ENCODE measurements at regions not wholly inside any gene's neighbourhood (a gene's known extent, or its start where the extent isn't known, plus 50 kb on each side); places are given as distances from the start of the nearest gene placed in this dataset.

DNA sequence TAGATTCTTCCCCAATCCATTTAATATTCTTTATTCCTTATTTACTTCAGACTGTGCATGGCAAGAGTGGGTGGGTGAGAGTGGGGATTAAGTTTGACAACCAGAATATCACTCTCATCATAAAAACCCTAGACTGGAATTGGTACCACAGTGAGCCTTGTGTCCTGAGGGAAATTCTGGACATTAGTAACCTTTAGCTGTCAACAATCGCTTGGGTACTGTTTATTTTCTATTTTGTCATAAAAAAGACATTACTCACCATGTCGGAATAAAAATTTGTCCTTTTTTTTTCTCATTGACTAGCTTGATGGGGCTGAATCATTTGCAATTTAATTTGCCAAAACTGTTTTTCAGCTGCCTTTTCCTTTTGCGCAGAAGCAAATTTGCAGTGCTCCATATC is 176.1 kb upstream of the SEMA3C start:
- TF ChIP-seq, protein P1, sequence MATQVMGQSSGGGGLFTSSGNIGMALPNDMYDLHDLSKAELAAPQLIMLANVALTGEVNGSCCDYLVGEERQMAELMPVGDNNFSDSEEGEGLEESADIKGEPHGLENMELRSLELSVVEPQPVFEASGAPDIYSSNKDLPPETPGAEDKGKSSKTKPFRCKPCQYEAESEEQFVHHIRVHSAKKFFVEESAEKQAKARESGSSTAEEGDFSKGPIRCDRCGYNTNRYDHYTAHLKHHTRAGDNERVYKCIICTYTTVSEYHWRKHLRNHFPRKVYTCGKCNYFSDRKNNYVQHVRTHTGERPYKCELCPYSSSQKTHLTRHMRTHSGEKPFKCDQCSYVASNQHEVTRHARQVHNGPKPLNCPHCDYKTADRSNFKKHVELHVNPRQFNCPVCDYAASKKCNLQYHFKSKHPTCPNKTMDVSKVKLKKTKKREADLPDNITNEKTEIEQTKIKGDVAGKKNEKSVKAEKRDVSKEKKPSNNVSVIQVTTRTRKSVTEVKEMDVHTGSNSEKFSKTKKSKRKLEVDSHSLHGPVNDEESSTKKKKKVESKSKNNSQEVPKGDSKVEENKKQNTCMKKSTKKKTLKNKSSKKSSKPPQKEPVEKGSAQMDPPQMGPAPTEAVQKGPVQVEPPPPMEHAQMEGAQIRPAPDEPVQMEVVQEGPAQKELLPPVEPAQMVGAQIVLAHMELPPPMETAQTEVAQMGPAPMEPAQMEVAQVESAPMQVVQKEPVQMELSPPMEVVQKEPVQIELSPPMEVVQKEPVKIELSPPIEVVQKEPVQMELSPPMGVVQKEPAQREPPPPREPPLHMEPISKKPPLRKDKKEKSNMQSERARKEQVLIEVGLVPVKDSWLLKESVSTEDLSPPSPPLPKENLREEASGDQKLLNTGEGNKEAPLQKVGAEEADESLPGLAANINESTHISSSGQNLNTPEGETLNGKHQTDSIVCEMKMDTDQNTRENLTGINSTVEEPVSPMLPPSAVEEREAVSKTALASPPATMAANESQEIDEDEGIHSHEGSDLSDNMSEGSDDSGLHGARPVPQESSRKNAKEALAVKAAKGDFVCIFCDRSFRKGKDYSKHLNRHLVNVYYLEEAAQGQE (IDR thresholded peaks at IDR 0.05; ENCODE audit: insufficient read depth in 1 of 2, low read depth in 2 of 2, low read length in 2 of 2) = no peak
- no peak for TF ChIP-seq TAF1 (IDR thresholded peaks at IDR 0.05; ENCODE audit: borderline replicate concordance, insufficient read depth, low read length)
- no peak for TF ChIP-seq FOXP2 (optimal IDR thresholded peaks at IDR 0.05; ENCODE audit: borderline replicate concordance, extremely low read depth, extremely low read length, insufficient read depth)
- no peak for TF ChIP-seq POLR2AphosphoS5 (IDR thresholded peaks at IDR 0.05; ENCODE audit: low read depth, low read length)

DNA sequence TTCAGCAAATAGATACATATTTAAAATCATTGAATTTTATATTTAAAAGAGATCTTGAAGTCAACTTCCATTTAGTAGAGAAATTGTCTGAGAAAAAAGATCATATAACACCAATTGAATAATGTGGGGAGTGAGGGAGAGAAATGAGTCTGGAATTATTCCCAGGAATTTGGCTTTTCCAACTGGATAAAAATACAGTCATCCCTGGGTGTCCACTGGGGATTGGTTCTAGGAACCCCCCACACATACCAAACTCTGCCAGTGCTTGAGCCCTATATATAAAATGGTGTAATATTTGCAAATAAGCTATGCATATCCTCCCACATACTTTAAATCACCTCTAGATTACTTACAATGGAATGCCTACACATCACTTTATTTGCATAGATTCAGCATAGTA is 162.8 kb upstream of the SEMA3C start:
- TF ChIP-seq TAF1 (IDR thresholded peaks at IDR 0.05; ENCODE audit: borderline replicate concordance, insufficient read depth, low read length) = no peak
- no peak for TF ChIP-seq POLR2AphosphoS5 (IDR thresholded peaks at IDR 0.05; ENCODE audit: low read depth, low read length)
- TF ChIP-seq, protein P1 (IDR thresholded peaks at IDR 0.05; ENCODE audit: insufficient read depth in 1 of 2, low read depth in 2 of 2, low read length in 2 of 2) = no peak
- TF ChIP-seq SIN3A (IDR thresholded peaks at IDR 0.05; ENCODE audit: borderline replicate concordance, insufficient read depth, low read length) = no peak

DNA sequence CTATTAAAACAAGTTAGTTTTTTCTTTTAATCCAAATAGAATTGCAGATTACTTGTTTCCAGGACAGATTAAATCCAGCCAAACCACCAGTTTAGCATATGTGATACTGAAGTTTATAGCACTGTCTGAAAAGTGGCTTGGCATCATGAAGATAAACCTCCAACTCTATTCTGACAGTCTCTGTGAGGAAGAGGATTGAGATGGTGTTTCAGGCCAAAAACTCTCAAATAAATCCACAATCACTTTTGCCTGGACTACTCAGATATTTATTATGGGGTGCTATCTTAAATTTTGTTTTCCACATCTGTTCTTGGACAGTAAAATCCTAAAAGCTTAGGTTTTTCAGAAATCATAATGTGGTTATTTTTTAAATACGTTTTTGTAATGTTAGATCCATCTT is 161.7 kb upstream of the SEMA3C start:
- TF ChIP-seq, protein P1 (IDR thresholded peaks at IDR 0.05; ENCODE audit: insufficient read depth in 1 of 2, low read depth in 2 of 2, low read length in 2 of 2) = no peak
- TF ChIP-seq TAF1 (IDR thresholded peaks at IDR 0.05; ENCODE audit: borderline replicate concordance, insufficient read depth, low read length) (no peak), POLR2AphosphoS5 (IDR thresholded peaks at IDR 0.05; ENCODE audit: low read depth, low read length) (no peak), FOXP2 (optimal IDR thresholded peaks at IDR 0.05; ENCODE audit: borderline replicate concordance, extremely low read depth, extremely low read length, insufficient read depth) (no peak), SIN3A (IDR thresholded peaks at IDR 0.05; ENCODE audit: borderline replicate concordance, insufficient read depth, low read length) (no peak)

DNA sequence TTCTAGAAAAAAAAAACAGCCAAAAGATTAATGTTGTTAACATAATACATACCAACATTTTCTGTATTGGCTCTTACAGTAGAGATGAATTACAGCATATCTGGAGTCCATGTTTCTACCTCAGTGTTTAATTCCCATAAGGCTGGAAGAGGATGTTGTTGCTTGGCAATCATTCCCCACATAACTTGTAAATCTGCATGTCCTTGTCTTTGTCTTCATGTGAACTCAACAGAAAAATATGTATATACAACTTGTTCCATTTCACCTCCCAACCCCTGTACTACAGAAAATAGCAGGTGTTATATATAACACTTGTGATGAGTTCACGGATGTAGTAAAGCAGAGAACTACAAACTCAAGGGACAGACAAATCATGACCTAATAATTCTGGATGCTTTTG is 160.9 kb upstream of the SEMA3C start:
- TF ChIP-seq POLR2AphosphoS5 (IDR thresholded peaks at IDR 0.05; ENCODE audit: low read depth, low read length) (no peak), TAF1 (IDR thresholded peaks at IDR 0.05; ENCODE audit: borderline replicate concordance, insufficient read depth, low read length) (no peak), SIN3A (IDR thresholded peaks at IDR 0.05; ENCODE audit: borderline replicate concordance, insufficient read depth, low read length) (no peak), FOXP2 (optimal IDR thresholded peaks at IDR 0.05; ENCODE audit: borderline replicate concordance, extremely low read depth, extremely low read length, insufficient read depth) (no peak)
- TF ChIP-seq, protein P1 (IDR thresholded peaks at IDR 0.05; ENCODE audit: insufficient read depth in 1 of 2, low read depth in 2 of 2, low read length in 2 of 2) = no peak

DNA sequence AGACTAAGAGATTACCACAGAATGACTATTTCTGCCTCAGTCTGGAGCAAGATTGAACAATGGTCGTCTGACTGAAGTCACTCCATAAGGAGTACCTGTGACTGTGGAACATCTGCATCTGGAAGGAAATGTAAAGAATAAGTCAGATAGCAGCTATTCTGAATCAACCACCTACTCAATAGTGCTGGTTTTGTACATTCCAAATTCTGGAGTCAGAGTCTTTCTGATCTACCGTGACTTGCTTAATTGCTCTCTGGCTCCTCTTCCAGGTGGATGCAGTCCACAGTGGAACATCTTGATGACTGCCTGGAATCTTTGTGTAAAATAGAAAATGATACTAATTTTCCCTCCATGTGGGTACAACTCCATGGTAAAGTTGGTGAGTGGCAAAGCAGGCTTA is 156.3 kb upstream of the SEMA3C start:
- TF ChIP-seq POLR2AphosphoS5 (IDR thresholded peaks at IDR 0.05; ENCODE audit: low read depth, low read length) = no peak
- no peak for TF ChIP-seq SIN3A (IDR thresholded peaks at IDR 0.05; ENCODE audit: borderline replicate concordance, insufficient read depth, low read length)
- TF ChIP-seq TAF1 (IDR thresholded peaks at IDR 0.05; ENCODE audit: borderline replicate concordance, insufficient read depth, low read length) = no peak
- TF ChIP-seq FOXP2 (optimal IDR thresholded peaks at IDR 0.05; ENCODE audit: borderline replicate concordance, extremely low read depth, extremely low read length, insufficient read depth) = no peak
- TF ChIP-seq, protein P1 (IDR thresholded peaks at IDR 0.05; ENCODE audit: insufficient read depth in 1 of 2, low read depth in 2 of 2, low read length in 2 of 2) = no peak

All from PFSK-1 (cell line).